Epithelial cell of esophagus (primary cell): ENCODE measurements at regions not wholly inside any gene's neighbourhood (a gene's known extent, or its start where the extent isn't known, plus 50 kb on each side); places are given as distances from the start of the nearest gene placed in this dataset.
"Not testable (repeated sequence)": the region's sequence is repeated elsewhere in the genome, so short reads cannot be mapped to it uniquely, and the experiment has no call there.

Experiments used
- DNase-seq: peaks from one replicate; pipeline ENCODE4 v3.0.0; 2010; ENCODE audit warnings: low read depth
- H3K4me3 ChIP-seq: 2 replicates; pipeline ENCODE4 v1.5.1; 2011; ENCODE audit warnings: mild to moderate bottlenecking, low read length, control low read depth
- TF ChIP-seq, protein P1 (sequence below): IDR thresholded peaks from 2 replicates; pipeline ENCODE4 v1.5.1; 2011; ENCODE audit warnings: low read depth, mild to moderate bottlenecking, low read length, control low read depth, inconsistent platforms; ENCODE audit not compliant: insufficient read depth; ENCODE audit errors: missing control alignments

DNA sequence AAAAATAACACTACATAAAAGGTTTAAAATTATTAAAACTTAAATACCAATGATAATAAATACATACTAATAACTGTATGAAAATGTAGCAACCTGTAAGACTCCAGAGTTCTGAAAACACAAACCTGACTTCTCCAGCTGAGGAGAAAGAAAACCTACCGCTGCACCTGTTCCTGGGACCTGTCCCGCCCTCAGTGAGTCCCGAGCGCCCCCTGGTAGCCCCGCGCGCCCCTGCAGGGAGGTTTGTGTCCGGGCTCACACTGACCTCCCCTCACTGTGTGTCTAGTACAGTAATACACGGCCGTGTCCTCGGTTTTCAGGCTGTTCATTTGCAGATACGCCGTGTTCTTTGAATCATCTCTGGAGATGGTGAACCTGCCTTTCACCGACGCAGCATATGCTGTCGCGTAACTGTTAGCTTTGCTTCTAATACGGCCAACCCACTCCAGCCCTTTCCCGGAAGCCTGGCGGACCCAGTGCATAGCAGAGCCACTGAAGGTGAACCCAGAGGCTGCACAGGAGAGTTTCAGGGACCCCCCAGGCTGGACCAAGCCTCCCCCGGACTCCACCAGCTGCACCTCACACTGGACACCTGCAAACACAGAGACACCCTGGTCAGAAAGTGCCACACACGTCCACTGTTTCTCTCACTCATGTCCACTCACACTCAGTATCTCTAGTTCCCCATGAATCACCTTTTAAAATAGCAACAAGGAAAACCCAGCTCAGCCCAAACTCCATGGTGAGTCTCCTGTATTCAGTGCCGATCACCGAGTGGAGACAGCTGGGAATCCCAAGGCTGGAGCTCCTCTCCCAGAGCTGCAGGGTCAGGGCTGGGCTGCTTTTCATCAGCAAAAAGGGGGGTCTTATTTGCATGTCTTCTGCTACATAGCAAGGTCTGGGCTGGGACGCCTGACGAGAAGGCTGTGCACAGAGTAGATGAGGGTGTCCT, 1276.3 kb downstream of the TMEM121 start:
- DNase-seq = no peak
- TF ChIP-seq, protein P1, sequence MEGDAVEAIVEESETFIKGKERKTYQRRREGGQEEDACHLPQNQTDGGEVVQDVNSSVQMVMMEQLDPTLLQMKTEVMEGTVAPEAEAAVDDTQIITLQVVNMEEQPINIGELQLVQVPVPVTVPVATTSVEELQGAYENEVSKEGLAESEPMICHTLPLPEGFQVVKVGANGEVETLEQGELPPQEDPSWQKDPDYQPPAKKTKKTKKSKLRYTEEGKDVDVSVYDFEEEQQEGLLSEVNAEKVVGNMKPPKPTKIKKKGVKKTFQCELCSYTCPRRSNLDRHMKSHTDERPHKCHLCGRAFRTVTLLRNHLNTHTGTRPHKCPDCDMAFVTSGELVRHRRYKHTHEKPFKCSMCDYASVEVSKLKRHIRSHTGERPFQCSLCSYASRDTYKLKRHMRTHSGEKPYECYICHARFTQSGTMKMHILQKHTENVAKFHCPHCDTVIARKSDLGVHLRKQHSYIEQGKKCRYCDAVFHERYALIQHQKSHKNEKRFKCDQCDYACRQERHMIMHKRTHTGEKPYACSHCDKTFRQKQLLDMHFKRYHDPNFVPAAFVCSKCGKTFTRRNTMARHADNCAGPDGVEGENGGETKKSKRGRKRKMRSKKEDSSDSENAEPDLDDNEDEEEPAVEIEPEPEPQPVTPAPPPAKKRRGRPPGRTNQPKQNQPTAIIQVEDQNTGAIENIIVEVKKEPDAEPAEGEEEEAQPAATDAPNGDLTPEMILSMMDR = no peak
- H3K4me3 ChIP-seq = no peak overlapping the region

DNA sequence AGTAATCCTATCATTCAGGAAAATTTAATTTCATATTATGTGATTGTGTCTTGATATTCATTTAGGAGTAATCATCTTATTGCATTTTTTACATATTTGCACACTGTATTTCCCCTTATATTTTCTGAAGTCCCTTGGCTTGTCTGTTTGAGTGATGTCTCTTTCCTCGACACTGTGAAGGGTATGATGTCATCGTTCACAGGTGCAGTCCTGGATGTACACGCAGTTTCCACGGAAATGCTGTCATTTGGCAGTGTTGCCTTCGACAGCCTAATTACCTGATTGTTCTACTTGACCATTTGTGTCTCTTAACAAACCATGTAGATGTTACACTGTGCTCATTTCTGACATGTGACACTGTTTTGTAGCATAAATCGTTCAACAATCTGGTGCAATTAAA, 1277.0 kb downstream of the TMEM121 start:
- TF ChIP-seq, protein P1 = no peak
- H3K4me3 ChIP-seq = no peak overlapping the region
- DNase-seq = no peak

DNA sequence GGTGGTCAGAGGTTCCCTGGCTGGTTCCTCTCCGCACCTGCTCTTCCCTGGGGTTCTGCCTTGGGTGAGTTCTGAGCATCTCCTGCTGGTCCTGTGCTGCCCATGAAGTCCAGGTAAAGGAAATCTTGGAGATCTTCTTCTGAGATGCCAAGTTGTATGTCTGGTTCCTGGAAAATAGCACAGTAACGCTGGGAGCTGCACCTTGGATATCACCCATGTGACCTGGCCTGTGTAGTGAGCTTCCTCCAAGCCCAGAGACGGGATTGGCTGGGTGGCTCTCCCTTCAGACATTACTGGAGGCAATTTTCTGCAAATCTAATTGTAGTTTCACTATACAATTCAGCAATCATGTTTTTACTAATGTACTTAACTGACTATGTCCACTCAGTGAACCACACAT, 1281.1 kb downstream of the TMEM121 start:
- no peak overlapping the region for H3K4me3 ChIP-seq
- DNase-seq = no peak
- TF ChIP-seq, protein P1 = no peak

DNA sequence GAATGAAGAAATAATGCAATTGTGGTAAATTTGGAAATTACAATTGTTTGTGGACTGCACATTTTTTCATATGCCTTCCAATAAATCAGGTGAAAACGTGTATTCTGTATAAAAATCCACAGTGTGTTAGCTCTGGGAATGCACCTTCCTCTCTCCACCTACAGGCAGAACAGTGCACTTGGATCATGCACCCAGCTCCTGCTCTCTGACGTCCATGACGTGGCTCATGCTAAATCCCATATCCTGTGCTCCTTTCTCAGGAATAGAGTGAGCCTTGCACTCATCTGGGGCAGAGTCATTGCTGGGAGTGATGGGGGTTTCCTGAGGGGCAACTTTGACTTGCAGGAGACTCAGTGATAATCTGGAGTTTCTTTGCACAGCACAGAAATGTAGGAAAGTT, 1282.1 kb downstream of the TMEM121 start:
- DNase-seq = no peak
- TF ChIP-seq, protein P1 = no peak
- no peak overlapping the region for H3K4me3 ChIP-seq

DNA sequence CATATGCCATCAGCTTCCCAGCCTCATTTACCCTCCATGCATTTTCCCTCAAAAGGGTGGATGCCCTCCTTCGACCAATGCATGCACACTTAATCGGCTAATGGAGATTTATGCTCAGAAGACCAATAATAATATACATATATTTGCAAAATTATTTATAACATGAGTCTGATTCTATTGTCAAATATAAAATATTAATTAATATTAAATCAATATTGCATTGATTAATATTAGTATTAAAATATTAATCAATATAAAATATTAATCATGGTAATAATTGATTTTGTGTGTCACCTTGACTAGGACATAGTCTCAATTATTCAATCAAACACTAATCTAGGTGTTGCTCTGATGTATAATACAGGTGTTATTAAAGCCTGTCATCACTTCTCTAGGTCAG, 1282.5 kb downstream of the TMEM121 start:
- DNase-seq = no peak
- no peak overlapping the region for H3K4me3 ChIP-seq
- TF ChIP-seq, protein P1 = no peak

DNA sequence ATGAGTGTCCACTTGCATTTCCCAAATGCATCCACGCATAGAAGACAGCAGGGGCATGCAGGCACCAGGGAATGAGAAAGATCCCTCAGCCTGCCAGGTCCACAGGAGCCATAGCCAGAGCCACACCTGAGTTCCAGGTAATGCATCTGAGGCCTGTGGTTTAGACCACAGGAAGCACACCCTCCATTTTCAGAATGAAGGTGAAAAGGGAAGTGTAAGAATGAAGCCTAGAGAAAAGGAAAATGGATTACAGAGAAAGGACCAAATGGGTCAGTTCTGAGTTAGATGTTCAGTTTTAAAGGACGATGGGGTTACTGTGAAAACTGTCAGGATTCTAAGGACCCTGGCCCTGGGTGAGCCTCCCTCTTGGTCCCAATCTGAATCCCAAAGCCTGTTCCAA, 1283.2 kb downstream of the TMEM121 start:
- no peak overlapping the region for H3K4me3 ChIP-seq
- TF ChIP-seq, protein P1 = no peak
- DNase-seq = no peak

DNA sequence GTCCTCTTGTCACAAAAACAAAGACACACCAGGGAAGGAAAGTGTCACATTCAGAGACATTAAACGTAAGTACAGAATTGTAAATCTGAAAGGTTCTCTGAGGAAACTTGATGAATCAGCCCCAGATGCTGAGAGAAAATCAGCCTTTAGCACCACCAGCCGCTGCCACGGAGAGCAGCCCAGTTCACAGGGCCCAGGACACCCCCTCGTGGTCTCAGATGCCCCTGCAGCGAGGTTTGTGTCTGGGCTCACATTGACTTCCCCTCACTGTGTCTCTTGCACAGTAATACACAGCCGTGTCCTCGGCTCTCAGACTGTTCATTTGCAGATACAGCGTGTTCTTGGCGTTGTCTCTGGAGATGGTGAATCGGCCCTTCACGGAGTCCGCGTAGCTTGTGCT, 1283.8 kb downstream of the TMEM121 start:
- H3K4me3 ChIP-seq, DNase-seq: not testable (repeated sequence)
